ENCODE measurements at regions not wholly inside any gene's neighbourhood (a gene's known extent, or its start where the extent isn't known, plus 50 kb on each side); places are given as distances from the start of the nearest gene placed in this dataset.
A peak's percentile ranks its signal among the peaks of the same experiment; 100 is the strongest.

- H3K36me3 Mint-ChIP-seq (ENCODE audit: low read depth), result peaks cover 5% of the 10 kb centered on the region
- DNase-seq, result peak; percentile 4
- H3K27ac Mint-ChIP-seq, result peak overlapping the region; percentile 66; the same call in 1 of the 2 replicates
- TF ChIP-seq, protein P1, sequence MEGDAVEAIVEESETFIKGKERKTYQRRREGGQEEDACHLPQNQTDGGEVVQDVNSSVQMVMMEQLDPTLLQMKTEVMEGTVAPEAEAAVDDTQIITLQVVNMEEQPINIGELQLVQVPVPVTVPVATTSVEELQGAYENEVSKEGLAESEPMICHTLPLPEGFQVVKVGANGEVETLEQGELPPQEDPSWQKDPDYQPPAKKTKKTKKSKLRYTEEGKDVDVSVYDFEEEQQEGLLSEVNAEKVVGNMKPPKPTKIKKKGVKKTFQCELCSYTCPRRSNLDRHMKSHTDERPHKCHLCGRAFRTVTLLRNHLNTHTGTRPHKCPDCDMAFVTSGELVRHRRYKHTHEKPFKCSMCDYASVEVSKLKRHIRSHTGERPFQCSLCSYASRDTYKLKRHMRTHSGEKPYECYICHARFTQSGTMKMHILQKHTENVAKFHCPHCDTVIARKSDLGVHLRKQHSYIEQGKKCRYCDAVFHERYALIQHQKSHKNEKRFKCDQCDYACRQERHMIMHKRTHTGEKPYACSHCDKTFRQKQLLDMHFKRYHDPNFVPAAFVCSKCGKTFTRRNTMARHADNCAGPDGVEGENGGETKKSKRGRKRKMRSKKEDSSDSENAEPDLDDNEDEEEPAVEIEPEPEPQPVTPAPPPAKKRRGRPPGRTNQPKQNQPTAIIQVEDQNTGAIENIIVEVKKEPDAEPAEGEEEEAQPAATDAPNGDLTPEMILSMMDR (IDR thresholded peaks at IDR 0.05), result no peak
- no peaks in the 10 kb centered on the region; the same call in 1 of the 2 replicates for H3K27me3 Mint-ChIP-seq (ENCODE audit: insufficient read depth)
- H3K9me3 Mint-ChIP-seq, result peaks cover 9% of the 10 kb centered on the region
- H3K4me3 Mint-ChIP-seq, result no peak overlapping the region; the same call in 1 of the 2 replicates
- H3K4me1 Mint-ChIP-seq (ENCODE audit: low read depth), result peaks cover 40% of the 10 kb centered on the region
These were observed 268.6 kb upstream of the NCKAP5 start for GRCh38 chr2:133836691-133837345.

DNA sequence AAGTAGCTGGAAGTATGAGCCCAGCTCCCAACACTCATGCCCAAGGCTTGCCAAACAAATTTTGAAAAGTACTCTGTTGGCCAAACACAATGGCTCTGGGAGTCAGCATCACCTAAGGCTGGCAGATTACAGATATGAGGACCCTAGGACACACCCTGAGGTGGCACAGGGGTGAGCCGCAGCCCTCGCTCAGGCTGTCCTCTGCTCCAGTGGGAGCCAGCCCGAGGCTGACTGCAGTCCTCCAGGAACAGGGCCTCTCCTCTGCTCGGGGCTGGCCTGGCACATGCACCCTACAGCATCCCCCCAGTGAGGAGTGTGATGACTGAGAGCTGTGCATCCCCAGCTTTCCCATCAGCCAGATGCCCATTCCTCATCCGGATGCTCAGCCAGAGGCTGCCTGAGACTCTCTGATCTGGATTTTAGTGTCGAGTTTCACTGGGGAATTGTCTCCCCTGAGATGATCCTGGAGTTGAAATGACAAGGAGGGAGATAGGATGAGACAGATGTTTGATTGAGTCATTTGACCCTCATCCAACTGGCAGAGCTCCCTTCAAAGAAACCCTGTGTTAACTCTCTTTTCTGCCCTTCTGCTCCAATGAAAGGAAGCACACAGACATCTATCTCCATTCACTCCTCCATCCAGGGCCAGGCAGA, 269.3 kb upstream of the NCKAP5 start:
- H3K9me3 Mint-ChIP-seq, result peaks cover 9% of the 10 kb centered on the region
- TF ChIP-seq, protein P1 (IDR thresholded peaks at IDR 0.05), result no peak
- no peaks in the 10 kb centered on the region; the same call in 1 of the 2 replicates for H3K27me3 Mint-ChIP-seq (ENCODE audit: insufficient read depth)
- peak; percentile 3 for DNase-seq
- peak overlapping the region; percentile 66; the same call in 1 of the 2 replicates for H3K27ac Mint-ChIP-seq
- no peak overlapping the region for H3K4me3 Mint-ChIP-seq
- peaks cover 48% of the 10 kb centered on the region for H3K4me1 Mint-ChIP-seq (ENCODE audit: low read depth)
- peaks cover 5% of the 10 kb centered on the region for H3K36me3 Mint-ChIP-seq (ENCODE audit: low read depth)

DNA sequence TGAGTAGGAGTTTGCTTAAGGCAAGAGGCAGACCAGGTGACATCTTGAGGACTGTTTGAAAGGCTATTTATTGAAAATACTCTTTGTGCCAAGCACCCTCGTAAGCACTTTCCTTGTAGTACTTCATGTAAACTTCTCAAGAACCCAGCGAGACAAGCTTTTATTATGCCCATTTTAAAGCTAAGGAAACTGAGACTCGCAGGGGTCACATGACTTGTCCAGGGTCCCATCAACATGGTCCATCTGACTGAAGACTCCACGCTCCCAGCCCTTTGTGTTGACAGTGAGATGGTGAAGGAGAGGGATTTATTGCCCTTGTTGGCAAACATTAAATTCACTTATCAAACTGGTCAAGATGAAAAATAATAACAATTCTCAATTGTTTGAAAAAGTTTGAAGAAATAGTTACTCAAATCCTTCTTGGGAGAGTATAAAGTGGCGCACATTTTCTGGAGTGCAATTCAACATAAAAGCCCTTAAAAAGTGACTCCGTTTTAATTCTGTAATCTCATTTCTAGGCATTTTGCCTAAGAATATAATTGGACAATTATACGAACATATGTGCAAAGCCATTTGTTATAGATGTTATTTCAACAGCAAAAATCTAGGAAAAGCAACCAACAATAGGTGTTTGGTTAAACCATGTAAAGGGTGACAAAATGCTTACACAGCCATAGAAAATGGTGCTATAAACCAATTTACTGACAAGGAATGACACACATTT, 270.5 kb upstream of the NCKAP5 start:
- TF ChIP-seq, protein P1 (IDR thresholded peaks at IDR 0.05), result no peak

GRCh38 chr2:133839677-133840076, 271.4 kb upstream of the NCKAP5 start:
- peaks cover under 1% of the 10 kb centered on the region for H3K36me3 Mint-ChIP-seq (ENCODE audit: low read depth)
- H3K27ac Mint-ChIP-seq, result no peak overlapping the region; the same call in 1 of the 2 replicates
- no peak overlapping the region for H3K4me3 Mint-ChIP-seq
- TF ChIP-seq, protein P1 (IDR thresholded peaks at IDR 0.05), result no peak
- no peak for DNase-seq
- peaks cover 2% of the 10 kb centered on the region for H3K27me3 Mint-ChIP-seq (ENCODE audit: insufficient read depth)
- peaks cover 4% of the 10 kb centered on the region for H3K9me3 Mint-ChIP-seq
- peaks cover 69% of the 10 kb centered on the region for H3K4me1 Mint-ChIP-seq (ENCODE audit: low read depth)

More for the DNA sequence above, 270.5 kb upstream of the NCKAP5 start:
- peaks cover 60% of the 10 kb centered on the region for H3K4me1 Mint-ChIP-seq (ENCODE audit: low read depth)
- H3K36me3 Mint-ChIP-seq (ENCODE audit: low read depth), result peaks cover 5% of the 10 kb centered on the region
- no peak overlapping the region for H3K27ac Mint-ChIP-seq
- peaks cover 2% of the 10 kb centered on the region for H3K27me3 Mint-ChIP-seq (ENCODE audit: insufficient read depth)
- H3K4me3 Mint-ChIP-seq, result no peak overlapping the region
- no peak for DNase-seq
- peaks cover 9% of the 10 kb centered on the region for H3K9me3 Mint-ChIP-seq

DNA sequence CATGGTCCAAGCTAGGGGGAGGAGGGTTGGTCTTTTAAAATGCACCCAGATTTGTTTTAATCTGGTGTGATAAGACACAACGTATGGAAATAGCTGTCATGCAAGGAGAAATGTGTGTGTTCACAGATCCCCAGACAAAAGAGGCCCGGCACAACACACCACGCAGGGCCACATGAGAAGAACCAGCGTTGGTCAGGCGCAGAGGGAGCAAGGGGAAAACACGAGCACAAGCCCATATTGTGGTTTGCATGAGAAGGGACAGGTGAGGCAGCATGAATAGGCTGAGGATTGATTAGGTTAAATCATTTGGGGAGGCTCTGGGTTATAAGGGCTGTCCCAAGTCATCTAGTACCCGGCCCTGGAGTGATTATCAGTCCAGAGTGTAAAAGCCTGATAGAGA, 272.5 kb upstream of the NCKAP5 start:
- H3K4me3 Mint-ChIP-seq, result no peak overlapping the region
- no peaks in the 10 kb centered on the region for H3K9me3 Mint-ChIP-seq
- peaks cover 71% of the 10 kb centered on the region for H3K4me1 Mint-ChIP-seq (ENCODE audit: low read depth)
- TF ChIP-seq, protein P1 (IDR thresholded peaks at IDR 0.05), result no peak
- H3K27me3 Mint-ChIP-seq (ENCODE audit: insufficient read depth), result peaks cover 2% of the 10 kb centered on the region
- DNase-seq, result no peak
- no peaks in the 10 kb centered on the region for H3K36me3 Mint-ChIP-seq (ENCODE audit: low read depth)
- peak overlapping the region; percentile 87 for H3K27ac Mint-ChIP-seq
